ENCODE measurements at regions not wholly inside any gene's neighbourhood (a gene's known extent, or its start where the extent isn't known, plus 50 kb on each side); places are given as distances from the start of the nearest gene placed in this dataset.

GRCh38 chr7:418636-419280 is 100.9 kb downstream of the PDGFA start:
- Mint-ChIP-seq H3K36me3 (no peaks in the 10 kb centered on the region), H3K4me3 (no peak overlapping the region), H3K27me3 (ENCODE audit: low read depth in 2 of 2) (no peaks in the 10 kb centered on the region), H3K9me3 (peaks cover 0 to 2% of the 10 kb centered on the region in 2 donors), H3K27ac (no peak overlapping the region), H3K4me1 (no peaks in the 10 kb centered on the region)
- WGBS (ENCODE audit: insufficient coverage) = 97% methylated on average over 11 of the region's 11 CpGs
- intact Hi-C loops (cut with micrococcal nuclease) = no loop called here
- no peak for DNase-seq
- no peak for ATAC-seq
- TF ChIP-seq, protein P1, sequence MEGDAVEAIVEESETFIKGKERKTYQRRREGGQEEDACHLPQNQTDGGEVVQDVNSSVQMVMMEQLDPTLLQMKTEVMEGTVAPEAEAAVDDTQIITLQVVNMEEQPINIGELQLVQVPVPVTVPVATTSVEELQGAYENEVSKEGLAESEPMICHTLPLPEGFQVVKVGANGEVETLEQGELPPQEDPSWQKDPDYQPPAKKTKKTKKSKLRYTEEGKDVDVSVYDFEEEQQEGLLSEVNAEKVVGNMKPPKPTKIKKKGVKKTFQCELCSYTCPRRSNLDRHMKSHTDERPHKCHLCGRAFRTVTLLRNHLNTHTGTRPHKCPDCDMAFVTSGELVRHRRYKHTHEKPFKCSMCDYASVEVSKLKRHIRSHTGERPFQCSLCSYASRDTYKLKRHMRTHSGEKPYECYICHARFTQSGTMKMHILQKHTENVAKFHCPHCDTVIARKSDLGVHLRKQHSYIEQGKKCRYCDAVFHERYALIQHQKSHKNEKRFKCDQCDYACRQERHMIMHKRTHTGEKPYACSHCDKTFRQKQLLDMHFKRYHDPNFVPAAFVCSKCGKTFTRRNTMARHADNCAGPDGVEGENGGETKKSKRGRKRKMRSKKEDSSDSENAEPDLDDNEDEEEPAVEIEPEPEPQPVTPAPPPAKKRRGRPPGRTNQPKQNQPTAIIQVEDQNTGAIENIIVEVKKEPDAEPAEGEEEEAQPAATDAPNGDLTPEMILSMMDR (IDR thresholded peaks at IDR 0.05) = no peak
- Histone ChIP-seq H3K4me1 (ENCODE audit: control insufficient read depth, insufficient read depth, low read length) (no peaks in the 10 kb centered on the region), H3K27me3 (ENCODE audit: control insufficient read depth, insufficient read depth, low read length) (no peaks in the 10 kb centered on the region), H3K36me3 (ENCODE audit: control insufficient read depth, insufficient read depth, low read length) (no peaks in the 10 kb centered on the region), H3K4me3 (ENCODE audit: low read length) (no peak overlapping the region), H3K9me3 (ENCODE audit: control insufficient read depth, insufficient read depth, low read length) (peaks cover 17% of the 10 kb centered on the region), H3K27ac (ENCODE audit: low read length) (no peak overlapping the region)

- Mint-ChIP-seq H3K4me1 (no peaks in the 10 kb centered on the region), H3K4me3 (no peak overlapping the region)
- WGBS (ENCODE audit: insufficient coverage) = 90% methylated on average over 19 of the region's 20 CpGs
Observed at GRCh38 chr7:420142-421093, 99.2 kb downstream of the PDGFA start.

GRCh38 chr7:421136-421991 is 98.3 kb downstream of the PDGFA start:
- Mint-ChIP-seq H3K4me3 (no peak overlapping the region), H3K36me3 (no peaks in the 10 kb centered on the region), H3K9me3 (peaks cover 0 to 2% of the 10 kb centered on the region in 2 donors), H3K4me1 (no peaks in the 10 kb centered on the region), H3K27ac (no peak overlapping the region), H3K27me3 (ENCODE audit: low read depth in 2 of 2) (no peaks in the 10 kb centered on the region)
- peak in 1 of 2 donors; percentile 51 for DNase-seq
- Histone ChIP-seq H3K27ac (ENCODE audit: low read length) (no peak overlapping the region), H3K36me3 (ENCODE audit: control insufficient read depth, insufficient read depth, low read length) (no peaks in the 10 kb centered on the region), H3K4me3 (ENCODE audit: low read length) (no peak overlapping the region), H3K4me1 (ENCODE audit: control insufficient read depth, insufficient read depth, low read length) (no peaks in the 10 kb centered on the region), H3K27me3 (ENCODE audit: control insufficient read depth, insufficient read depth, low read length) (no peaks in the 10 kb centered on the region), H3K9me3 (ENCODE audit: control insufficient read depth, insufficient read depth, low read length) (peaks cover 17% of the 10 kb centered on the region)
- TF ChIP-seq, protein P1 (IDR thresholded peaks at IDR 0.05) = no peak
- WGBS (ENCODE audit: insufficient coverage) = 69% methylated on average over 57 of the region's 57 CpGs
- ATAC-seq = no peak
- intact Hi-C loops (cut with micrococcal nuclease) = no loop called here

More at GRCh38 chr7:420142-421093, 99.2 kb downstream of the PDGFA start:
- TF ChIP-seq, protein P1 (IDR thresholded peaks at IDR 0.05) = no peak
- intact Hi-C loops (cut with micrococcal nuclease) = no loop called here
- DNase-seq (no peak), ATAC-seq (no peak)
- Mint-ChIP-seq H3K9me3 (peaks cover 0 to 2% of the 10 kb centered on the region in 2 donors), H3K36me3 (no peaks in the 10 kb centered on the region), H3K27me3 (ENCODE audit: low read depth in 2 of 2) (no peaks in the 10 kb centered on the region), H3K27ac (no peak overlapping the region)
- Histone ChIP-seq H3K4me3 (ENCODE audit: low read length) (no peak overlapping the region), H3K9me3 (ENCODE audit: control insufficient read depth, insufficient read depth, low read length) (peaks cover 17% of the 10 kb centered on the region), H3K4me1 (ENCODE audit: control insufficient read depth, insufficient read depth, low read length) (no peaks in the 10 kb centered on the region), H3K27ac (ENCODE audit: low read length) (no peak overlapping the region), H3K27me3 (ENCODE audit: control insufficient read depth, insufficient read depth, low read length) (no peaks in the 10 kb centered on the region), H3K36me3 (ENCODE audit: control insufficient read depth, insufficient read depth, low read length) (no peaks in the 10 kb centered on the region)

Data from natural killer cell (primary cell).